ENCODE measurements at regions not wholly inside any gene's neighbourhood (a gene's known extent, or its start where the extent isn't known, plus 50 kb on each side); places are given as distances from the start of the nearest gene placed in this dataset.

DNA sequence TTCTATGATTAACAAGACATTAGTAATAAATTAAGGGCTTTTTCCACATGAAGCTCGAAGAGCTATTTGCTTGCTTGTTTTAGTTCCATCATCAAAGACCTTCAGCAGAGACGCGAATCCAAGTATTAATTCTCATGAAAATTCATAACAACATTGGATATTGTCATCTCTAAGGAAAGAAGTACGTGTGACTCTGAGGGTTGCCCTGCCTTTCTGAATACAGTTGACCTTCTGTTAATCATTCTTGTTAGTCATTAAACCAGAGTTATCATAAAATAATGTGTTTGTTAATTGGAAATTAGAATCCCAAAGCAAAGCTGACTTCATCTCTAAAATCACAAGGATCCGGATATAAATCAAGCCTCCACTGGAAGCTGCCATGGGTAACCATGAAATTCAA is 222.5 kb downstream of the ZNF608 start:
- H3K4me1 ChIP-seq (ENCODE audit: control insufficient read depth, extremely low read depth, insufficient read depth, low read length) = no peaks in the 10 kb centered on the region
- DNase-seq (ENCODE audit: low read depth, low spot score) = no peak
- no TSS peak for BruUV-seq (replicated peaks)
- peaks cover 0 to 4% of the 10 kb centered on the region in 2 experiments for H3K27me3 ChIP-seq (ENCODE audit: control insufficient read depth in 2 of 2, insufficient read depth in 2 of 2, low read length in 2 of 2)
- no peak overlapping the region for H2AFZ ChIP-seq (ENCODE audit: low read depth, low read length)
- no peak overlapping the region for H3K4me3 ChIP-seq (replicated peaks in 1 of 3; ENCODE audit: insufficient read depth in 1 of 3, low read depth in 1 of 3, low read length in 3 of 3)
- H3K36me3 ChIP-seq (ENCODE audit: control insufficient read depth in 2 of 2, extremely low read depth in 1 of 2, insufficient read depth in 2 of 2, low read length in 2 of 2) = no peaks in the 10 kb centered on the region
- H3K27ac ChIP-seq (ENCODE audit: insufficient read depth, low read depth, low read length) = no peak overlapping the region
- ChIA-PET CTCF (no interaction called here), POLR2A (no interaction called here)
- H3K9me3 ChIP-seq (replicated peaks; ENCODE audit: control insufficient read depth, insufficient read depth, low read length) = no peaks in the 10 kb centered on the region
- no peak overlapping the region for H3K9ac ChIP-seq (replicated peaks; ENCODE audit: extremely low read depth, insufficient read depth, low read length)
- FAIRE-seq = no peak
- dilution Hi-C loops (cut with MboI; ENCODE audit: extremely low pct_ligation_motif_present, low sequenced_read_pairs) (no loop called here), intact Hi-C loops (cut with micrococcal nuclease) (no loop called here)
- no peak overlapping the region for H3K4me2 ChIP-seq (ENCODE audit: insufficient read depth, low read length)
- no peaks in the 10 kb centered on the region for H3K9me1 ChIP-seq (replicated peaks; ENCODE audit: control insufficient read depth, extremely low read depth, insufficient read depth, low read length)
- TF ChIP-seq EZH2 (IDR thresholded peaks at IDR 0.05; ENCODE audit: borderline replicate concordance, low read depth, low read length, severe bottlenecking) (no peak), POLR2AphosphoS5 (IDR thresholded peaks at IDR 0.05; ENCODE audit: insufficient read depth, low read depth, low read length) (no peak), JUN (IDR thresholded peaks at IDR 0.05; ENCODE audit: borderline replicate concordance, insufficient read depth, insufficient read length, low read depth) (no peak), GATA2 (IDR thresholded peaks at IDR 0.05; ENCODE audit: insufficient read depth, insufficient read length, low read depth, low read length) (no peak), FOS (IDR thresholded peaks at IDR 0.05; ENCODE audit: borderline replicate concordance, insufficient read depth, low read length) (no peak), MYC (IDR thresholded peaks at IDR 0.05; ENCODE audit: low read depth, low read length) (no peak), POLR2A (IDR thresholded peaks at IDR 0.05; ENCODE audit: low read depth, low read length) (no peak)
- TF ChIP-seq, protein P1, sequence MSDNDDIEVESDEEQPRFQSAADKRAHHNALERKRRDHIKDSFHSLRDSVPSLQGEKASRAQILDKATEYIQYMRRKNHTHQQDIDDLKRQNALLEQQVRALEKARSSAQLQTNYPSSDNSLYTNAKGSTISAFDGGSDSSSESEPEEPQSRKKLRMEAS (IDR thresholded peaks at IDR 0.05; ENCODE audit: insufficient read depth, insufficient read length) = no peak
- TF ChIP-seq, protein P2, sequence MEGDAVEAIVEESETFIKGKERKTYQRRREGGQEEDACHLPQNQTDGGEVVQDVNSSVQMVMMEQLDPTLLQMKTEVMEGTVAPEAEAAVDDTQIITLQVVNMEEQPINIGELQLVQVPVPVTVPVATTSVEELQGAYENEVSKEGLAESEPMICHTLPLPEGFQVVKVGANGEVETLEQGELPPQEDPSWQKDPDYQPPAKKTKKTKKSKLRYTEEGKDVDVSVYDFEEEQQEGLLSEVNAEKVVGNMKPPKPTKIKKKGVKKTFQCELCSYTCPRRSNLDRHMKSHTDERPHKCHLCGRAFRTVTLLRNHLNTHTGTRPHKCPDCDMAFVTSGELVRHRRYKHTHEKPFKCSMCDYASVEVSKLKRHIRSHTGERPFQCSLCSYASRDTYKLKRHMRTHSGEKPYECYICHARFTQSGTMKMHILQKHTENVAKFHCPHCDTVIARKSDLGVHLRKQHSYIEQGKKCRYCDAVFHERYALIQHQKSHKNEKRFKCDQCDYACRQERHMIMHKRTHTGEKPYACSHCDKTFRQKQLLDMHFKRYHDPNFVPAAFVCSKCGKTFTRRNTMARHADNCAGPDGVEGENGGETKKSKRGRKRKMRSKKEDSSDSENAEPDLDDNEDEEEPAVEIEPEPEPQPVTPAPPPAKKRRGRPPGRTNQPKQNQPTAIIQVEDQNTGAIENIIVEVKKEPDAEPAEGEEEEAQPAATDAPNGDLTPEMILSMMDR (IDR thresholded peaks at IDR 0.05; ENCODE audit: extremely low read depth in 1 of 2, insufficient read depth in 1 of 2, low read depth in 1 of 2, low read length in 2 of 2) = no peak
- H3K79me2 ChIP-seq (ENCODE audit: control insufficient read depth, insufficient read depth, low read length) = no peaks in the 10 kb centered on the region
- H4K20me1 ChIP-seq (replicated peaks; ENCODE audit: control insufficient read depth, extremely low read depth, insufficient read depth, low read length) = no peaks in the 10 kb centered on the region

All from endothelial cell of umbilical vein (primary cell).